Inflammatory macrophage treated with lipopolysaccharide for 1 hour (primary cell): ENCODE measurements at regions not wholly inside any gene's neighbourhood (a gene's known extent, or its start where the extent isn't known, plus 50 kb on each side); places are given as distances from the start of the nearest gene placed in this dataset.
"Not testable (repeated sequence)": the region's sequence is repeated elsewhere in the genome, so short reads cannot be mapped to it uniquely, and the experiment has no call there.

ENCODE experiments used
- DNase-seq, 2 donors: peaks; one replicate each; pipeline ENCODE4 v3.0.0-alpha.2; 2020 to 2022

DNA sequence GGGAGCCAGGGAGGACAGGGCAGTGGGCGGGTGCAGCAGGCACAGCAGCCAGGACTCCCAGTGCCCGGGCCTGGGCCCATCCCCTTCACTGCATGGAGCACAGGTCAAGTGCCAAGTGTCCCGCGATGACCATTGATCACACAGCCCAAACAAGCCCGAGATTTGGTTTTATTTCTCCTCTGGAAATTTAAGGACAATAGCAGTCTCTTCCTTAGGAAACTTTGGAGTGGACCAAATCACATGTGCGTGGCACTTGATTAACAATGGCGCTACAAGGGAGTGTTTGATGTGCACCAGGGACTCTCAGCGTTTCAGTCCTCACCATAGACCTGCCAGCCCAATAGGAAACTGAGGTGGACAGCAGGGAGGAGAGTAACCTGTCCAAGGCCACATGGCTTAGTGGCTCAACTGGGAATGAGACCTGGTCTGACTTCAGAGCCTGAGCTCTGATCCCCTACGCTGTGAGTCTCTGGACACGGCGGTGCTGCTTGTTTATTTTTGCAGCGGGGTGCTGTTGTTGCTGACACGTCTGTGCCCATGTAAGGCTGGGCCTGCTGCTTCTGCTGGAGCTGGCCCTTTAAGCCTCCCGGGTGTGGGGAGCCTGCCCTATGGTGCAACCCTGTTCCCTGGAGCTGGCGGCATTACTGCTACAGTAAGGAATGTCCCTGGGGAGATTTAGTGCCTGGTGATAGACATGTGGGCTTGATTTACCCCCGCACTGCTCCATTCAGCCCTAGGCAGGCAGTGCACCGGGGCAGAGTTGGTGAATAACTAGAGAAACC, 194.2 kb downstream of the INHBB start:
- DNase-seq: no peak

DNA sequence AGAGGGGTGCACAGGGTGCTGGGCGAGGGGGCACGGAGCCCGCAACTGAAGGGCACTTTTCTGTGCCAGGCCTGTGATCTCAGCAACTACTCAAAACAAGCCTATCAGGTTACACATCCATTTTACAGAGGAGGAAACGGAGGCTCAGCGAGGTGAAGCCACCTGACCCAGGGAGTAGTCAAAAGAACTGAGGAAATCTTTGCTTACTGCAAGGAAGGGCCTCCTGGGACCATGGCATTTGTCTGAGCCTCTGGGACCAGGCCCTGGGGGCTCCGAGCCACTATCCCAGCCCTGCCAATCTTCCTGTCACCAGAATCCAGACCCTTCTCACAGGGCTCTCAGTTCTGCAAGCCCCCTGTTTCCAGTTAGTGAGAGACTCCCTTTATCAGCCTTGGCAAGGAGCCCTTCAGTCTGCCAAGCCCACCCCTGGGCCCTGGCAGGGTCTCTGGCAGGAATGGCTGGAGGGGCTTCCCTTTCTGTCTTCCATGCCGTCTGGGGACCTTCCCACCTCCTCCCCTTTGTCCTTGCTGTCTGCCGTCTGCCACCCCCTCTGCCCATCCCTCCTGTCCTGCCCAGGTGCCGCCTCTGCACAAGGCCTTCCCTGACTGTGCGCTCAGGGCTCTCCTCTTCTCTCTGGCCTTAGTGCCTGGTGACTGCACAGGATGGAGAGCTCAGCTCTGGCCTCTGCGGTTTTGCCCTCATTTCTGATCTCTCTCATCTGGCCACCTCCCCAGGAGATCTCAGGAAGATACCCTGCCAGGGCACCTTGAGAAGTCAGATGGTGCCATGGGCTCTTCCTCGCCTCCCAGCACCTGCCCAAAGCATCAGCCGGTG, 194.7 kb upstream of the GLI2 start:
- no peak for DNase-seq

DNA sequence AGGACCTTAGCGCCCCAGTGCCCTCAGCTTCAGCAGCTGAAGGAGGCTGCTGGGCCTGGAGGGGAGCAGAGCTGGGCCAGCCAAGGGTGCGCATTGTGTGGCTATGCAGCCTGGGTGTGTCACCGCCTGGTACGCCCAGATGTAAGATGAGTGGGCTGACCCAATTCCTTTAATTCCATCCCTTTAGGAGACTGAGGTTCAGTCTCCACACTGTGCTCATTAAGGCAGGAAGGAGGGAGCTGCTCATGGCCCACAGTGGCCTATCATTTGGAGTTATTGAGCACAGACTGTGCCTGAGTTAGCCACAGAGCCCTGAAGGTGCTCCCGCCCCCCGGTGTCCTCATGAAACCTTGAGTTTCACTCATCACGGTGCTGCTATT, 194.1 kb upstream of the GLI2 start:
- no peak for DNase-seq

DNA sequence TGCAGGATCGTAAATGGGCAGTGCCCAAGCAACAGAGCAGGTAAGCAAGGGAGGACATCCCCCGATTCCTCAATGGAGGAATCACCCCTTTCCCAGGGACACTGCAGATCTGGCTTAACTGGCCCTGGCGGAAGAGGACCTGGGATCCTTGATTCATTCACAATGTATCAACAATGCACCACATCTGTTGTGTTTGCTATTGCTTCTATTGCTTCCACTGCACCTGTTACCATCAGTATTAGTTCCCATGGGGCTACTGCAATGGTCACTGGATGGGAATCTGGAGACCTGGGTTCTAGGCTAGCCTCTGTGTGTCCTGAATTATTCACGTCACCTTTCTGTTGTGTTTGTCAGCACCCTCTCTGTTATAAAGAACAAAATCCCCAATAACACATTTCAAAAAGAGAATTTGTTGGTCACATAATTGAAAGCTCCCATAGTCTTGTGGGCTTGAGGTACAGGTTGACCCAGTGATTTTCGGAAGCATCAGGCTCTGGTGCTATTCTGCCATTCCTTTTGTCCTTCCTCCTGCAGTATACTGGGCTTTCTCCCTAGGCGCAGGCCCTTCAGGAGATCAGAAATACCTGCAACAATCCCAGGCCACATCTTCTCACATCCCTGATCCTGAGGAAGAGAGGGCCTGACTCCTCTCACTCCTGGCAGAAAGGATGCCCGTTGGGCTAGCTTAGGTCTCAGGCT, 193.5 kb upstream of the GLI2 start:
- no peak for DNase-seq

DNA sequence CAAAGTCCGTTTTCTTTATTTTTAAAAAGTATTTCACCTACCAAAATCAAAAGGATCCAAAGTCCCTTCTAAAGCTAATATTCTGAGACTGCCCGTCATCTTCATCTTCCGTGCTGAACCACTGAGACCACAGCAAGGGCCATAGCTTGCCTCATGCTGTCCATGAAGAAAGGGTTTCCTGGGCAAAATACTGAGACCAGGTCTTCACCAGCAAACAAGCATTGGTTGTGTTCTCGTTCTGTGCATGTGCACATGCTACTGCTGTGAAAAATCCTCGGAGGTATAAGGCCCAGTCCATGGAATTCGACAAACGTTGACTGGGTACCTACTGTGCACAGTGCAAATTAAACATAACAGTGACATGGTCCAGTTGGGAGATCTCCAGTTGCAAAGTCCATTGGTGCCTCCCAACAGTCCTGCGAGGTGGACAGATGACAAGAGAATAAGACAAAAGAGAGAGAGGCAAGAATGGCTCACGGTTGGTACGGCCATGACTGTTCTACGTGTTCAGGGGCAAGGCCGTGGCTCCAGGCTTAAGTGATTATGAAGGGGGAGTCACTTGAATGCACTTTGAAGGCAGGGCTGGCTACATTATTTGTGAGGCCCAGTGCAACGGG, 192.6 kb upstream of the GLI2 start:
- no peak for DNase-seq

DNA sequence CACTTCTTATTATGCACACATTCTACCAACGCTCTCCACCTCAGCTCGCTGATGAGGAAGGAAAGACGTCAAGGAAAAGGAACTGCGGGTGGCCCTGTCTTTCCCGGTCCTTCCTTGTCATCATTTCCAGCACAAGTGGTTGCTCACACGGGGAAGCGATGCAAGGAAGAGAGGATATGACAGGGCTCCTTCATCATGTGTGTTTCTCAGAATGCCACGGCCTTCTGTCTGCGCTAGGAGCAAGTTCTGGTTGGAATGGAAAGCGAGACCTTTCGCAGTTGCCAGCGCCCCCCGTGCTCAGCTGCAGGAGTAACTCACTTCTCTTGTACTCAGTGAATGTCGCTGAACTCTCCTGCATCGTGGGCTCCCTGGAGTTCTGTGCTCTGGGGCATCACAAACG, 191.8 kb upstream of the GLI2 start:
- peak in 1 of 2 donors; percentile 18 for DNase-seq

DNA sequence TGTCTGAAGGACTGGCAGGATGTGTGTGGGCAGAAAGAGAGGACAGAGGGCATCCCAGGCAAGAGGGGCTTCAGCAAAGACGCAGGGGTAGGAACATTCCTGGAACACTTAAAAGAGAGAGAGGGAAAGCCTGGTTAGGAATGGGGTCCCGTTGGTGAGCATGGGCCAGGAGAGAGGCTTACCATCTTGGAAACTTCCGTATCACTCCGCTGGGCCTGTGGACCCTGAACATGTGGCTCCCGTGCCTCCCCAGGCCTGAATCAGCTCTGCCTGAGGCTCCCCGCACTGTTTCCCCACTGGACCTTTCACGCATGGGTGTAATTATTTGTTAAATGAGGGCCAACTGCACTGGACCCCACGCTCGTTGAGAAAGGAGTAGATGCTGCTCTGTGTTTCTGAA, 191.1 kb upstream of the GLI2 start:
- DNase-seq: no peak

DNA sequence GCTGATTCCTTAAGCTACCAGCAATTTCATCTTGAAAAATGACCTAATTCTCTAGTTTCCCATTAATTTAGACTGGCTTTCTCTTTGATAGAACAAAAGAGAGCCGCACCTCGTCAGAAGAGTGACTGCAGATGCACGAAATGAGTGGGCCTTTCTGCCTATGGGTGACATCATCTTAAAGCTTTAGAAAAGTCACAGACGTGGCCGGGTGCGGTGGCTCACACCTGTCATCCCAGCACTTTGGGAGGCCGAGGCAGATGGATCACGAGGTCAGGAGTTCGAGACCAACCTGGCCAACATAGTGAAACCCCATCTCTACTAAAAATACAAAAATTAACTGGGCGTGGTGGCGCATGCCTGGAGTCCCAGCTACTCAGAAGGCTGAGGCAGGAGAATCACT, 190.7 kb upstream of the GLI2 start:
- DNase-seq: not testable (repeated sequence)

DNA sequence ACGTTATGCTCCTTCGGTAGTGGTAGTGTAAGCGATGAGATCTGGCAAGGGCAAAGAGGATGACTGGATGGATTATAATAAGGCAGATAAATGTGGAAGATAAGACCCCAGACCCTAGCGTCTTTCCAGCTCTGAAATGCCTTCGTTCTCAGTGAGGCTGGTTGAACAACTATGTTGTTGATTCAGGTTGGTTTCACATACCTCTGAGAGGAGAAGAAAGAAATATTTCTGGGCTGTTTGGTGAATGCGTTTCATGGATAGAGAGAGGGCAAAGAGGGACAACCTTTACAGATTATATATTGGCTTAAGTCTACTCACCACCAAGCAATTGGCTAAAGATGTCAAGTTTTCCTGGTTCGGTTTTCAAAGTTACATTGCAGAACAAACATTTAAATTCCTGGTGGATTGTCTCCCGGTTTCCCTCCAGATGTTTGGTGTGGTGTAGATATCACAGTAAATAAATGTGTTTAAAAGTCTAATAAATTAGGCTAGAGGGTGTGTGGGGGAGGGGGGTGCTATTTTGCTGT, 190.1 kb upstream of the GLI2 start:
- no peak for DNase-seq

DNA sequence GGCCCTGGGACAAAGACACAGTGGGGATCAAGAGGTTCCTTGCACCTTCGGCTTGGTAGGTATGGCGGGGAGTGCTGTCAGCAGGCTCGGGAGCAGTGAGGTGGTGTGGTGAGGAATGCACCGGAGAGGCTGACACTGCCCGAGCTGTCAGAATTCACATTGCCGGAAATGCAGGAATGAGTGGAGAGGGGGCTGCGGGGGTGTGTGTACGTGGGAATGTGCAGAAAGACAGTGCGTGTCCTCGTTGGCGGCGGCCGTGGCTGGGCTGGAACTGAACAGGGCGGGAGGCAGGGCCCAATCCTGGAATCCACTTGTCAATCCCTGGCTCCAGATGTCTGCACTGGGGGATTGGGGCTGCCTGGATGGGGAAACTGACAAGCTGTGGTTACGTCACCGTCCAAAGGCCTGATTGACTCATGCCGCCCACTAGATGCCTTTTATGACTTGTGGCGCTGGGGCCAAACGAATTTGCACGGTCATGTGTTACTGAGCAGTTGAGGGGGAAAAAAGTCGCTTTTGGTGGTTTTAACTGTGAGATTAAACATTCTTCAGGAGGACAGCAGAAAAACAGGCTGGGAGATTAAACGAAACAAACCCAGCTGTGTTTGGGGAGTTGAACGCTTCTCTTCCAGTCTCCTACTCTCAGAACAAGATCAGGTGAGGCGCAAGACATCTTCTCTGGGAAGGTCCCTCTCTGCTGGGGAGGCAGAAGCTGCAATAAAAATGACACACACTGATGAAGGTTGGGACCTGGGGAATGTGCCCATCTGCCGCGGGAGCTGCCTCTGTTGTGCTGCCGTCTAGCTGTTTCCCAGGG, 189.4 kb upstream of the GLI2 start:
- peak; percentile 66 to 80 for DNase-seq

DNA sequence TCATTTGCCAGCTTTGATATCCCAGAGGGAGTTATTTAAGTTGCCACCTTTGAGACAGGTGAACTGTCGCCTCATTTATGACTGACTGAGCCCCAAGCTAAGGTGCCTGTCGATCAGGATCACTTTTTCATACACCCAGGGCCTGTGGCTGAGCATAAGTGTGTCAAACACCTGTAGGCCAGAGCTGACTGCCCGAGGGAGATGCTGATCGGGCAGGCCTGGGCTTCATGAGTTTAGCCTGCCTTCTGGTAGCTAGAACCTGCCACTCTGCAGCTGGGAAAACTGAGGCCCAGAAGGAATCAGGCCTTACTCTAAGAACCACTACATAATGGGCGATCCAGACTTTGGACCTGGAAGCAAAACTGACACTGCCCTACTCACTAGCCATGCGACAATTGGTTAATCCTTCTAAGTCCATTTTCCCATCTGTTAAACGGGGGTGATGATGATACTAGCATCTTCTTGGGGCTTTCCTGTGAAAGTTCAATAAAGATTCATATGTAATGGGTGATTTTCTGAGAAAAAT, 188.7 kb upstream of the GLI2 start:
- DNase-seq: no peak

DNA sequence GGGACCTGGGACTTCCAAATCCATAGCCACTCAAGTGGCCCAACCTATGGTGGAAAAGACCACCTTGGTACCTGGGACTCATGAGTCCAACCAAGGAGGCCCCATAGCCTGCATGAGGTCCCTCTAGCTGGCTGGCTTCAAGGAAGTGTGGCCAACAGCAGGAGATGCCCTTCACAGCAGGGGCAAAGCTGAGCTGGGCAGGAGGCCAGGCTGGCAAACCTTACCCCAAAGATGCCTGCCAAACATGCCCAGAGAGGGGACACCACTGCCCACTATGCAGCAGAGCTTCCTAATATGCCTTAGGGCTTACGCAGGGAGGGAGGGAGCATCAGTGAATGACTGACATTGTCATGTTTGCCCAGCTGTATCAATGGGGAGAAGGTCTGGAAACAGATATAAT, 188.0 kb upstream of the GLI2 start:
- DNase-seq: no peak

DNA sequence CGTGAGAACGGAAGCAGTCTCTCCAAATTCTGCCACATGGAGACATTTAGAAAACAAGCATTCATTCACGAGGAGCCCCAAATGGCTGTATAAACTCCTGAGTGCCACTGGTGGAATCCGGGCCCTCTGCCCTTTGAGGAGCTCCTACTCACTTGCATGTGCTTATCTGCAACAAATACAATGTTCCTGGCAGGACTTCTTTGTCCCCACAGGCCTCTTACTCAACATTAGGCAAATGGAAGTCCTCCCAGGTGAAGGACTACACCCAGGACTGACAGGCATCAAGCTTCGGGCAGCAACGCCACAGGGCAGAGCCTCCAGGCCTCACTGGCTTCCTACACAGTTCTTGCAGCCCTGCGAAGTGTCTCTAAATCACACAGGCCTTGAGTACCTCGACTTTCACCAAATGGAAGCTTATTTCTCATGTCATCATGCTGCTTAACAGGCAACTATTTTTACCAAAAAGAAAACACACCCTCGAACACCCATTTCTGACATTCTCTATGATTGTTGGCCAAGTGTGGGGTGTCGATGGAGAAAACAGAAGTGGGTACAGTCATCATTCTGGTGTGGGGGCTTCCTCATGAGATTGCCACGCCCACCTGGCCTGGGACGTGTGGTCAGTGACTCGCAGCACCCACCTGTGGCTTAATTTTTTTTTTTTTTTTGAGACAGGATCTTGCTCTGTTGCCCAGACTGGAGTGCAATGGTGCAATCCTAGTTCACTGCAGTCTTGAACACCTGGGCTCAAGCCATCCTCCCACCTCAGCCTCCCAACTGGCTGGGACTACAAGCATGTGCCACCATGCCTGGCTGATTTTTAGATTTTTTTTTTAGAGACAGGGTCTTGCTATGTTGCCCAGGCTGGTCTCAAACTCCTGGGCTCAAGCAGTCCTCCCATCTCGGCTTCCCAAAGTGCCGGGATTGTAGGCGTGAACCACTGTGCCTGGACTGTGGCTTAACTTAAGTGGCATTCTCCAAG, 186.8 kb upstream of the GLI2 start:
- peak in 1 of 2 donors; percentile 23 for DNase-seq

DNA sequence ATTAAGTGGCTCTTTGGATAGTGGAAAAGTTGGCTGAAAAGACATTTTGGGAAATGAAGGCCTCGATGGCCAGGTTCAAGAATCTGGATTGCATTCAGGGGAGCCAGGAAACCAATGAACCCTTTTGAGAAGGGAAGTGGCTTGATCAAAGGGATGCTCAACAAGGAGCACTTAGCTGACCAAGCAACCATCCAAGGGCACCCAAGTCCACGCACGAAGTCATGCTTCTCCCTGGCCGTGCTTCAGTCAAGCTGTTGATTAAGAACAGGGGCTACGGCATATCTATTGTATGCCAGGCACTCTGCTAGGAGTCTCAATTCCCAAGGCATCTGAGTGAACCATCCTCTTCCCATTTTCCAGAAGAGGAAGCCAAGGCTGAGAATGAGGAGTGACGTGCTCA, 185.8 kb upstream of the GLI2 start:
- DNase-seq: no peak

DNA sequence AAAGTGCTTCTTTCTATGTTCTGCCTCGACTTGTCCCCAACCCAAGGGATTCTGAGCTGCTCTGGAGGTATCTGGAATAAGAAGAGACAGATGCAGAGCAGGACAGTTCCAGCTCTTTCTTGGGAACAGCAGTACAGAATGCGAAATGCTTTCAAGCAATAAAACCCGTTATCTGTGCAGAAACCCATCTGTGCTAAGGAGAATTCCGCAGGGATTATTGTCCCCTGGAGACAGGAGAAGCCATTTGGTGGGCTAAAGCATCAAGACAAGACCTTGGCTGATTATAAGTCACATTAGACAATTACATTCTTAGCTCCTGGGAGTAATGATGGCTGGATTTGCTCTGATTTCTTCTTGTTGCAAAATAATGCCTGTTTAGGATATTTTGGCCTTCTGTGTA, 185.4 kb upstream of the GLI2 start:
- no peak for DNase-seq

DNA sequence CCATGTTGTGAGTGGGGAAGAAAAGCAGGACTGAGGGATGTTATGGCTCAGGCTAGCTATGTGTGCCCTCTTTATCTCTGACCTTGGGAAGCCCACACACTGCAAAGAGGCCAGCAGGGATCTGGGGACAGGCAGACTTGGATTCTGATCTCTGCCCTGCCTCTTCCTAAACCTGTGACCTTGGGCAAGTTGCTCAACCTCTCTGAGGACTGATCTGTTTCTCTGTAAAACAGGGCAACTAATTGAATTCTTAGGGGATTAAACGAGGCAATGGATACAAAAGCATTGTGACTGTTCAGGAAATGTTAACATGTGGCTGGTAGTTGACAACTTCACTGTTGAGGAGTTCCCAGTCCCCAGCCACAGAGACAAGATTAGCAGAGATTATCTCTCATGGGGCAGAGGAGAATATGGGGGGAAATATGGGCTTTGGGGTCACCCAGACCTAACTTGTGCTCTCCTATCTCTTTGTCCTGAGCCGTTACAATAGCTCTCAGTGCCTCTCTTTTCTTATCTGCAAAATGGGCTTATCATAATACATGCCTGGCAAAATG, 184.7 kb upstream of the GLI2 start:
- DNase-seq: no peak

DNA sequence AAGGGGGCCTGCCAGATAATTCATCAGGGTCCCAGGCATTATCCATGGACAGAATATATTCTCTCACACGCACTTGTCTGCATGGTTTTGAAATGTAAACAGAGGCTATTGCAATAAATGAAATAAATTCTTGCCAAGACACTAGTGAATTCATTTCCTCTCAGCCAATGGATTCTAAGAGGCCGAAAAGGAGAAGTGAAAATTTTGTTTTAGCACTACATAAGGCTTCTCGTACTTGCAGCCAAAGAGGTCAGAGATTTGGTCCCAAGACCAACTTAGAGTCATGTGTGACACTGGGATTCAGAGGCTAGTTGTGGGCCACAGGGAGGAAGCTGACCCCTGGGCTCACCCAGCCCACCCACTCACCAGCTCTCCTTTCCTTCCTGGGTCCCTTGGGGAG, 184.1 kb upstream of the GLI2 start:
- peak; percentile 61 to 78 for DNase-seq

DNA sequence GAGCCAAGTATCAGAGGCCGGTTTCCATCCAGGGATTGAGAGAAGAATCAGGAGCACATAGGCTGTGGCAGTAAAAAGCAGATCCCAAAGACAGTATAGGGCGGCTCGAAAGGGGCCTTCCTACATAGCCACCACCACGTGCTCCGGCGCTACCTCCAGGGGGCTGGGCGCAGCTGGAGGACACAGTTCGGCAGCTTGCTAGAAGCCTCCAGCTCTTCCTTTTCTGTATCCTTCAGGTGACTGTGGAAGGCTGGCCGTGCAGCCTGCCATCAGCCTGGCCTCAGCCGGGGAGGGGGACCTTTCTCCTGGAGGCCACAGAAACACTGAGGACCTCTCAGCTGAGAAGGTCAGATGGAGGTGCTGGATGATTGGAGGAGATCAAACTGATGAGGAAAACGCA, 183.6 kb upstream of the GLI2 start:
- no peak for DNase-seq

DNA sequence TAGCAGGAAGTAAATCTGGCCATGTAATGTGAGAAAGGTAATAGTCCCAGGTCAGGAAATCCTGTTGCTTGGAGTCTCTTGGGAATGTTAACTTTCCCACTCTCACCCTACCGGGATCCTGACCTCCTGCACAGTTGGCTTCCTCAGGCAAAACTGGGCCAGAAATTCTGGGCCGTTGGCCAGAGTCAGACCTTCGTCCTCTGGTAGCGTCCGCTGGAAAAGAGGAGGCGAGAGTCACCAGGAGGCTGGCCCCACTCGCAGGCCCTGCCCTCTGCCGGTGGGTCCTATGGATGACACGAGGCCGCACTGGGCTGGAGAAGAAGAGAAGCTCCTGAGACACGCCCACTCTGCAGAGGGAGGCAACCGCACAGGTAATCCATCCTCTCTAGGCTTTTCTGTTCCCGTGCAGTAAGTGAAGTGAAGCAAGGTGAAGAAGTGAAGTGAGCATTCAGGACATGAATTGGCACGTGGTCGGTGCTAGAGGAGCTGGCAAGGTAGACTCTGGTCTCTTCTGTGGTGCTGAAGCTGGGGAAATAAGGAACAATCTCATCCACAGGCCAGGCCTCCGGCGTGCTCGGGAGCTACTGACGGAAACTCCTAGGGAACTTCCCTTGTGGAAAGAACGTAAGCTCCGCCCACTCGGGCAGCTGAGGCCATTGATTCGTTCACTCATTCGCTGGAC, 182.7 kb upstream of the GLI2 start:
- peak; percentile 57 to 78 for DNase-seq

DNA sequence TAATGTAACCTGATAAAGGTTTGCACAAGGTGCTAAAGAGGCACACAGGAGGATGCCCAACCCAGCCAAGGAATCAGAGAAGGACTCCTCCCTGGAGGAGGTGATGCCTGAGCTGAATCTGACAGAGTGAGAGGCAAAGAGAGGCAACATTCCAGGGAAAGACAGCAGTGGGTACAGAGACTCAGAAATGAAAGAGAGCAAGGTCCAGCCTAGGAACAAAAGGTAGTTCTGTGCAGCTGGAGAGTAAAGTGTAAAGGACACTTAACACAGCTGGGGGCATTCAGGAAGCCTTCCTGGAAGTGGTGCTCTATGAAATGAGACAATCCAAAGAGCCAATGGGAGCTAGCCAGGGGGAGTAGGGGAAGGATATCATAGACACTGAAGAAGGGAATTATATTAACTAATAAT, 181.0 kb upstream of the GLI2 start:
- no peak for DNase-seq
